GM23338 (cell line): ENCODE measurements at regions not wholly inside any gene's neighbourhood (a gene's known extent, or its start where the extent isn't known, plus 50 kb on each side); places are given as distances from the start of the nearest gene placed in this dataset.
A peak's percentile ranks its signal among the peaks of the same experiment; 100 is the strongest.

ENCODE experiments used
- ATAC-seq: fragments of 200-7000 bp; cut with Tn5 transposase; 3 replicates; pipeline ENCODE4 v1.9.1; 2020
- DNase-seq: peaks from one replicate; pipeline ENCODE4 v3.0.0-alpha.2; 2015; ENCODE audit warnings: low spot score
- H2AFZ ChIP-seq: fragments of 200-600 bp; sonication (generic); 2 replicates; pipeline ENCODE4 v1.8.0; 2016; ENCODE audit warnings: antibody characterized with exemption, mild to moderate bottlenecking, moderate library complexity
- H3F3A ChIP-seq: fragments of 200-600 bp; sonication (generic); replicated peaks from 2 replicates; pipeline ENCODE4 v1.8.0; 2017; ENCODE audit warnings: antibody characterized with exemption, mixed run types, low read depth
- H3K27ac ChIP-seq: fragments of 200-600 bp; sonication (generic); 2 replicates; pipeline ENCODE4 v1.6.1; 2016; ENCODE audit warnings: low read depth
- H3K27me3 ChIP-seq: fragments of 200-600 bp; sonication (generic); 2 replicates; pipeline ENCODE4 v1.8.0; 2016; ENCODE audit warnings: mild to moderate bottlenecking, mixed run types, moderate library complexity; ENCODE audit not compliant: insufficient read depth
- H3K36me3 ChIP-seq: fragments of 200-600 bp; sonication (generic); 2 replicates; pipeline ENCODE4 v1.8.0; 2016; ENCODE audit warnings: mild to moderate bottlenecking; ENCODE audit not compliant: insufficient read depth
- H3K4me1 ChIP-seq: fragments of 200-600 bp; sonication (generic); 2 replicates; pipeline ENCODE4 v1.8.0; 2016; ENCODE audit warnings: mild to moderate bottlenecking, moderate library complexity; ENCODE audit not compliant: insufficient read depth
- H3K4me2 ChIP-seq: fragments of 200-600 bp; sonication (generic); 2 replicates; pipeline ENCODE4 v1.7.1; 2017; ENCODE audit warnings: mixed run types
- H3K4me3 ChIP-seq: fragments of 200-600 bp; sonication (generic); 2 replicates; pipeline ENCODE4 v1.6.1; 2016; ENCODE audit warnings: mixed run types
- H3K79me2 ChIP-seq: fragments of 200-600 bp; sonication (generic); replicated peaks from 2 replicates; pipeline ENCODE4 v1.8.0; 2017; ENCODE audit warnings: mild to moderate bottlenecking; ENCODE audit not compliant: insufficient read depth
- H3K9me2 ChIP-seq: fragments of 200-600 bp; sonication (generic); 2 replicates; pipeline ENCODE4 v1.8.0; 2017; ENCODE audit not compliant: insufficient read depth
- H4K20me1 ChIP-seq: fragments of 200-600 bp; sonication (generic); replicated peaks from 2 replicates; pipeline ENCODE4 v1.8.0; 2017; ENCODE audit warnings: mild to moderate bottlenecking; ENCODE audit not compliant: insufficient read depth
- H3K27ac Mint-ChIP-seq: 2 replicates; pipeline ENCODE4 v1.8.0; 2020; ENCODE audit warnings: inconsistent platforms, mild to moderate bottlenecking, moderate library complexity, mixed read lengths
- H3K27me3 Mint-ChIP-seq: 3 replicates; pipeline ENCODE4 v1.8.0; 2022; ENCODE audit warnings: low read depth, mild to moderate bottlenecking, moderate library complexity, mixed read lengths, inconsistent platforms; ENCODE audit not compliant: insufficient read depth, poor library complexity
- H3K36me3 Mint-ChIP-seq: 3 replicates; pipeline ENCODE4 v1.8.0; 2021; ENCODE audit warnings: low read depth, mild to moderate bottlenecking, inconsistent platforms, moderate library complexity, mixed read lengths
- H3K4me1 Mint-ChIP-seq: 3 replicates; pipeline ENCODE4 v1.8.0; 2020; ENCODE audit warnings: mild to moderate bottlenecking, inconsistent platforms, mixed read lengths
- H3K4me3 Mint-ChIP-seq: 3 replicates; pipeline ENCODE4 v1.8.0; 2021; ENCODE audit warnings: moderate library complexity, mild to moderate bottlenecking, inconsistent platforms, mixed read lengths
- H3K9me3 Mint-ChIP-seq: 3 replicates; pipeline ENCODE4 v1.8.0; 2020; ENCODE audit warnings: moderate library complexity, mild to moderate bottlenecking, inconsistent platforms, mixed read lengths
- CREB1 ChIP-seq: fragments of 250-450 bp; sonication (Bioruptor Pico); IDR thresholded peaks from 2 replicates; pipeline ENCODE4 v1.5.0; 2020; ENCODE audit warnings: low read depth, mild to moderate bottlenecking, moderate library complexity
- CTCF ChIP-seq, 2 experiments: fragments of 200-600 bp in 1 of 2; sonication (generic) in 1 of 2; conservative IDR thresholded peaks; 2 replicates each; pipeline versions ENCODE4 v1.5.1 to v1.6.1; 2016 to 2017; ENCODE audit warnings: antibody characterized with exemption in 2 of 2, low read depth in 2 of 2, mild to moderate bottlenecking in 2 of 2, moderate library complexity in 1 of 2
- ETS1 ChIP-seq: IDR thresholded peaks from 2 replicates; pipeline ENCODE4 v1.6.1; 2016; ENCODE audit warnings: antibody characterized with exemption
- EZH2 ChIP-seq: fragments of 200-600 bp; sonication (generic); IDR thresholded peaks from one replicate; pipeline ENCODE4 v1.8.0; 2017; ENCODE audit warnings: antibody characterized with exemption, mild to moderate bottlenecking, low read depth; ENCODE audit not compliant: unreplicated experiment
- EZH2phosphoT487 ChIP-seq: fragments of 200-600 bp; sonication (generic); IDR thresholded peaks from one replicate; pipeline ENCODE4 v1.8.1; 2018; ENCODE audit warnings: antibody characterized with exemption; ENCODE audit not compliant: unreplicated experiment
- JUNB ChIP-seq: IDR thresholded peaks from one replicate; pipeline ENCODE4 v1.6.1; 2016; ENCODE audit warnings: antibody characterized with exemption; ENCODE audit not compliant: unreplicated experiment
- NANOG ChIP-seq: IDR thresholded peaks from 2 replicates; pipeline ENCODE4 v1.6.1; 2016; ENCODE audit warnings: antibody characterized with exemption, borderline replicate concordance
- POLR2AphosphoS5 ChIP-seq: IDR thresholded peaks from 2 replicates; pipeline ENCODE4 v1.6.1; 2016; ENCODE audit warnings: antibody characterized with exemption, low read depth
- STAT1 ChIP-seq: IDR thresholded peaks from one replicate; pipeline ENCODE4 v1.6.1; 2016; ENCODE audit warnings: antibody characterized with exemption; ENCODE audit not compliant: unreplicated experiment
- ZNF114 ChIP-seq: fragments of 250-450 bp; sonication (Bioruptor Pico); IDR thresholded peaks from 2 replicates; pipeline ENCODE4 v1.5.0; 2020; ENCODE audit warnings: mild to moderate bottlenecking, moderate library complexity
- ZNF331 ChIP-seq: fragments of 250-450 bp; sonication (Bioruptor Pico); IDR thresholded peaks from 2 replicates; pipeline ENCODE4 v1.5.0; 2020; ENCODE audit warnings: low read depth, mild to moderate bottlenecking, moderate library complexity
- TF ChIP-seq, protein P1 (sequence below): IDR thresholded peaks from one replicate; pipeline ENCODE4 v1.6.1; 2018; ENCODE audit warnings: antibody characterized with exemption; ENCODE audit not compliant: unreplicated experiment
- TF ChIP-seq, protein P2 (sequence below): fragments of 250-450 bp; sonication (Bioruptor Pico); IDR thresholded peaks from 2 replicates; pipeline ENCODE4 v1.5.0; 2020; ENCODE audit warnings: mild to moderate bottlenecking, moderate library complexity

GRCh38 chr7:112638675-112639400 lies 151.4 kb downstream of the TMEM168 start:
- ATAC-seq (no peak), DNase-seq (no peak)
- Histone ChIP-seq H3F3A (no peaks in the 10 kb centered on the region), H3K9me2 (0 out of 2 replicates have a peak, but pooled peaks cover 3% of the 10 kb centered on the region), H2AFZ (peak overlapping the region; percentile 7; the same call in 1 of the 2 replicates), H3K4me2 (no peak overlapping the region), H3K4me3 (no peak overlapping the region), H3K4me1 (0 out of 2 replicates have a peak, but pooled peaks cover 3% of the 10 kb centered on the region), H3K79me2 (no peaks in the 10 kb centered on the region), H4K20me1 (no peaks in the 10 kb centered on the region), H3K27ac (no peak overlapping the region), H3K27me3 (no peaks in the 10 kb centered on the region), H3K36me3 (no peaks in the 10 kb centered on the region)
- Mint-ChIP-seq H3K4me1 (peaks cover 3% of the 10 kb centered on the region; the same call in 1 of the 3 replicates), H3K27me3 (no peaks in the 10 kb centered on the region), H3K36me3 (no peaks in the 10 kb centered on the region; the same call in 2 of the 3 replicates), H3K9me3 (peaks cover 23% of the 10 kb centered on the region), H3K27ac (no peak overlapping the region), H3K4me3 (no peak overlapping the region)
- TF ChIP-seq ETS1, result no peak
- no peak for TF ChIP-seq POLR2AphosphoS5
- TF ChIP-seq, protein P1, sequence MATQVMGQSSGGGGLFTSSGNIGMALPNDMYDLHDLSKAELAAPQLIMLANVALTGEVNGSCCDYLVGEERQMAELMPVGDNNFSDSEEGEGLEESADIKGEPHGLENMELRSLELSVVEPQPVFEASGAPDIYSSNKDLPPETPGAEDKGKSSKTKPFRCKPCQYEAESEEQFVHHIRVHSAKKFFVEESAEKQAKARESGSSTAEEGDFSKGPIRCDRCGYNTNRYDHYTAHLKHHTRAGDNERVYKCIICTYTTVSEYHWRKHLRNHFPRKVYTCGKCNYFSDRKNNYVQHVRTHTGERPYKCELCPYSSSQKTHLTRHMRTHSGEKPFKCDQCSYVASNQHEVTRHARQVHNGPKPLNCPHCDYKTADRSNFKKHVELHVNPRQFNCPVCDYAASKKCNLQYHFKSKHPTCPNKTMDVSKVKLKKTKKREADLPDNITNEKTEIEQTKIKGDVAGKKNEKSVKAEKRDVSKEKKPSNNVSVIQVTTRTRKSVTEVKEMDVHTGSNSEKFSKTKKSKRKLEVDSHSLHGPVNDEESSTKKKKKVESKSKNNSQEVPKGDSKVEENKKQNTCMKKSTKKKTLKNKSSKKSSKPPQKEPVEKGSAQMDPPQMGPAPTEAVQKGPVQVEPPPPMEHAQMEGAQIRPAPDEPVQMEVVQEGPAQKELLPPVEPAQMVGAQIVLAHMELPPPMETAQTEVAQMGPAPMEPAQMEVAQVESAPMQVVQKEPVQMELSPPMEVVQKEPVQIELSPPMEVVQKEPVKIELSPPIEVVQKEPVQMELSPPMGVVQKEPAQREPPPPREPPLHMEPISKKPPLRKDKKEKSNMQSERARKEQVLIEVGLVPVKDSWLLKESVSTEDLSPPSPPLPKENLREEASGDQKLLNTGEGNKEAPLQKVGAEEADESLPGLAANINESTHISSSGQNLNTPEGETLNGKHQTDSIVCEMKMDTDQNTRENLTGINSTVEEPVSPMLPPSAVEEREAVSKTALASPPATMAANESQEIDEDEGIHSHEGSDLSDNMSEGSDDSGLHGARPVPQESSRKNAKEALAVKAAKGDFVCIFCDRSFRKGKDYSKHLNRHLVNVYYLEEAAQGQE, result no peak
- no peak for TF ChIP-seq CREB1
- no peak for TF ChIP-seq ZNF114 (CRISPR knock-in tag)
- TF ChIP-seq ZNF331, result no peak
- TF ChIP-seq CTCF (conservative IDR thresholded peaks at IDR 0.05; ENCODE audit: low read depth in 2 of 2), result no peak
- no peak for TF ChIP-seq EZH2phosphoT487
- TF ChIP-seq, protein P2, sequence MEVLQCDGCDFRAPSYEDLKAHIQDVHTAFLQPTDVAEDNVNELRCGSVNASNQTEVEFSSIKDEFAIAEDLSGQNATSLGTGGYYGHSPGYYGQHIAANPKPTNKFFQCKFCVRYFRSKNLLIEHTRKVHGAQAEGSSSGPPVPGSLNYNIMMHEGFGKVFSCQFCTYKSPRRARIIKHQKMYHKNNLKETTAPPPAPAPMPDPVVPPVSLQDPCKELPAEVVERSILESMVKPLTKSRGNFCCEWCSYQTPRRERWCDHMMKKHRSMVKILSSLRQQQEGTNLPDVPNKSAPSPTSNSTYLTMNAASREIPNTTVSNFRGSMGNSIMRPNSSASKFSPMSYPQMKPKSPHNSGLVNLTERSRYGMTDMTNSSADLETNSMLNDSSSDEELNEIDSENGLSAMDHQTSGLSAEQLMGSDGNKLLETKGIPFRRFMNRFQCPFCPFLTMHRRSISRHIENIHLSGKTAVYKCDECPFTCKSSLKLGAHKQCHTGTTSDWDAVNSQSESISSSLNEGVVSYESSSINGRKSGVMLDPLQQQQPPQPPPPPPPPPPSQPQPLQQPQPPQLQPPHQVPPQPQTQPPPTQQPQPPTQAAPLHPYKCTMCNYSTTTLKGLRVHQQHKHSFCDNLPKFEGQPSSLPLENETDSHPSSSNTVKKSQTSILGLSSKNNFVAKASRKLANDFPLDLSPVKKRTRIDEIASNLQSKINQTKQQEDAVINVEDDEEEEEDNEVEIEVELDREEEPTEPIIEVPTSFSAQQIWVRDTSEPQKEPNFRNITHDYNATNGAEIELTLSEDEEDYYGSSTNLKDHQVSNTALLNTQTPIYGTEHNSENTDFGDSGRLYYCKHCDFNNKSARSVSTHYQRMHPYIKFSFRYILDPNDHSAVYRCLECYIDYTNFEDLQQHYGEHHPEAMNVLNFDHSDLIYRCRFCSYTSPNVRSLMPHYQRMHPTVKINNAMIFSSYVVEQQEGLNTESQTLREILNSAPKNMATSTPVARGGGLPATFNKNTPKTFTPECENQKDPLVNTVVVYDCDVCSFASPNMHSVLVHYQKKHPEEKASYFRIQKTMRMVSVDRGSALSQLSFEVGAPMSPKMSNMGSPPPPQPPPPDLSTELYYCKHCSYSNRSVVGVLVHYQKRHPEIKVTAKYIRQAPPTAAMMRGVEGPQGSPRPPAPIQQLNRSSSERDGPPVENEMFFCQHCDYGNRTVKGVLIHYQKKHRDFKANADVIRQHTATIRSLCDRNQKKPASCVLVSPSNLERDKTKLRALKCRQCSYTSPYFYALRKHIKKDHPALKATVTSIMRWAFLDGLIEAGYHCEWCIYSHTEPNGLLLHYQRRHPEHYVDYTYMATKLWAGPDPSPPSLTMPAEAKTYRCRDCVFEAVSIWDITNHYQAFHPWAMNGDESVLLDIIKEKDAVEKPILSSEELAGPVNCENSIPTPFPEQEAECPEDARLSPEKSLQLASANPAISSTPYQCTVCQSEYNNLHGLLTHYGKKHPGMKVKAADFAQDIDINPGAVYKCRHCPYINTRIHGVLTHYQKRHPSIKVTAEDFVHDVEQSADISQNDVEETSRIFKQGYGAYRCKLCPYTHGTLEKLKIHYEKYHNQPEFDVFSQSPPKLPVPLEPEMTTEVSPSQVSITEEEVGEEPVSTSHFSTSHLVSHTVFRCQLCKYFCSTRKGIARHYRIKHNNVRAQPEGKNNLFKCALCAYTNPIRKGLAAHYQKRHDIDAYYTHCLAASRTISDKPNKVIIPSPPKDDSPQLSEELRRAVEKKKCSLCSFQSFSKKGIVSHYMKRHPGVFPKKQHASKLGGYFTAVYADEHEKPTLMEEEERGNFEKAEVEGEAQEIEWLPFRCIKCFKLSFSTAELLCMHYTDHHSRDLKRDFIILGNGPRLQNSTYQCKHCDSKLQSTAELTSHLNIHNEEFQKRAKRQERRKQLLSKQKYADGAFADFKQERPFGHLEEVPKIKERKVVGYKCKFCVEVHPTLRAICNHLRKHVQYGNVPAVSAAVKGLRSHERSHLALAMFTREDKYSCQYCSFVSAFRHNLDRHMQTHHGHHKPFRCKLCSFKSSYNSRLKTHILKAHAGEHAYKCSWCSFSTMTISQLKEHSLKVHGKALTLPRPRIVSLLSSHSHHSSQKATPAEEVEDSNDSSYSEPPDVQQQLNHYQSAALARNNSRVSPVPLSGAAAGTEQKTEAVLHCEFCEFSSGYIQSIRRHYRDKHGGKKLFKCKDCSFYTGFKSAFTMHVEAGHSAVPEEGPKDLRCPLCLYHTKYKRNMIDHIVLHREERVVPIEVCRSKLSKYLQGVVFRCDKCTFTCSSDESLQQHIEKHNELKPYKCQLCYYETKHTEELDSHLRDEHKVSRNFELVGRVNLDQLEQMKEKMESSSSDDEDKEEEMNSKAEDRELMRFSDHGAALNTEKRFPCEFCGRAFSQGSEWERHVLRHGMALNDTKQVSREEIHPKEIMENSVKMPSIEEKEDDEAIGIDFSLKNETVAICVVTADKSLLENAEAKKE, result no peak
- no peak for TF ChIP-seq JUNB
- no peak for TF ChIP-seq EZH2
- TF ChIP-seq STAT1, result no peak
- TF ChIP-seq NANOG, result no peak
